GM23338 (cell line): ENCODE measurements at regions not wholly inside any gene's neighbourhood (a gene's known extent, or its start where the extent isn't known, plus 50 kb on each side); places are given as distances from the start of the nearest gene placed in this dataset.
"Not testable (repeated sequence)": the region's sequence is repeated elsewhere in the genome, so short reads cannot be mapped to it uniquely, and the experiment has no call there.

Experiments
- ATAC-seq: fragments of 200-7000 bp; cut with Tn5 transposase; 3 replicates; pipeline ENCODE4 v1.9.1; 2020
- DNase-seq: peaks from one replicate; pipeline ENCODE4 v3.0.0-alpha.2; 2015; ENCODE audit warnings: low spot score
- H2AFZ ChIP-seq: fragments of 200-600 bp; sonication (generic); 2 replicates; pipeline ENCODE4 v1.8.0; 2016; ENCODE audit warnings: antibody characterized with exemption, mild to moderate bottlenecking, moderate library complexity
- H3F3A ChIP-seq: fragments of 200-600 bp; sonication (generic); replicated peaks from 2 replicates; pipeline ENCODE4 v1.8.0; 2017; ENCODE audit warnings: antibody characterized with exemption, mixed run types, low read depth
- H3K27ac ChIP-seq: fragments of 200-600 bp; sonication (generic); 2 replicates; pipeline ENCODE4 v1.6.1; 2016; ENCODE audit warnings: low read depth
- H3K27me3 ChIP-seq: fragments of 200-600 bp; sonication (generic); 2 replicates; pipeline ENCODE4 v1.8.0; 2016; ENCODE audit warnings: mild to moderate bottlenecking, mixed run types, moderate library complexity; ENCODE audit not compliant: insufficient read depth
- H3K36me3 ChIP-seq: fragments of 200-600 bp; sonication (generic); 2 replicates; pipeline ENCODE4 v1.8.0; 2016; ENCODE audit warnings: mild to moderate bottlenecking; ENCODE audit not compliant: insufficient read depth
- H3K4me1 ChIP-seq: fragments of 200-600 bp; sonication (generic); 2 replicates; pipeline ENCODE4 v1.8.0; 2016; ENCODE audit warnings: mild to moderate bottlenecking, moderate library complexity; ENCODE audit not compliant: insufficient read depth
- H3K4me2 ChIP-seq: fragments of 200-600 bp; sonication (generic); 2 replicates; pipeline ENCODE4 v1.7.1; 2017; ENCODE audit warnings: mixed run types
- H3K4me3 ChIP-seq: fragments of 200-600 bp; sonication (generic); 2 replicates; pipeline ENCODE4 v1.6.1; 2016; ENCODE audit warnings: mixed run types
- H3K79me2 ChIP-seq: fragments of 200-600 bp; sonication (generic); replicated peaks from 2 replicates; pipeline ENCODE4 v1.8.0; 2017; ENCODE audit warnings: mild to moderate bottlenecking; ENCODE audit not compliant: insufficient read depth
- H3K9me2 ChIP-seq: fragments of 200-600 bp; sonication (generic); 2 replicates; pipeline ENCODE4 v1.8.0; 2017; ENCODE audit not compliant: insufficient read depth
- H4K20me1 ChIP-seq: fragments of 200-600 bp; sonication (generic); replicated peaks from 2 replicates; pipeline ENCODE4 v1.8.0; 2017; ENCODE audit warnings: mild to moderate bottlenecking; ENCODE audit not compliant: insufficient read depth
- H3K27ac Mint-ChIP-seq: 2 replicates; pipeline ENCODE4 v1.8.0; 2020; ENCODE audit warnings: inconsistent platforms, mild to moderate bottlenecking, moderate library complexity, mixed read lengths
- H3K27me3 Mint-ChIP-seq: 3 replicates; pipeline ENCODE4 v1.8.0; 2022; ENCODE audit warnings: low read depth, mild to moderate bottlenecking, moderate library complexity, mixed read lengths, inconsistent platforms; ENCODE audit not compliant: insufficient read depth, poor library complexity
- H3K36me3 Mint-ChIP-seq: 3 replicates; pipeline ENCODE4 v1.8.0; 2021; ENCODE audit warnings: low read depth, mild to moderate bottlenecking, inconsistent platforms, moderate library complexity, mixed read lengths
- H3K4me1 Mint-ChIP-seq: 3 replicates; pipeline ENCODE4 v1.8.0; 2020; ENCODE audit warnings: mild to moderate bottlenecking, inconsistent platforms, mixed read lengths
- H3K4me3 Mint-ChIP-seq: 3 replicates; pipeline ENCODE4 v1.8.0; 2021; ENCODE audit warnings: moderate library complexity, mild to moderate bottlenecking, inconsistent platforms, mixed read lengths
- H3K9me3 Mint-ChIP-seq: 3 replicates; pipeline ENCODE4 v1.8.0; 2020; ENCODE audit warnings: moderate library complexity, mild to moderate bottlenecking, inconsistent platforms, mixed read lengths
- CREB1 ChIP-seq: fragments of 250-450 bp; sonication (Bioruptor Pico); IDR thresholded peaks from 2 replicates; pipeline ENCODE4 v1.5.0; 2020; ENCODE audit warnings: low read depth, mild to moderate bottlenecking, moderate library complexity
- CTCF ChIP-seq, 2 experiments: fragments of 200-600 bp in 1 of 2; sonication (generic) in 1 of 2; conservative IDR thresholded peaks; 2 replicates each; pipeline versions ENCODE4 v1.5.1 to v1.6.1; 2016 to 2017; ENCODE audit warnings: antibody characterized with exemption in 2 of 2, low read depth in 2 of 2, mild to moderate bottlenecking in 2 of 2, moderate library complexity in 1 of 2
- ETS1 ChIP-seq: IDR thresholded peaks from 2 replicates; pipeline ENCODE4 v1.6.1; 2016; ENCODE audit warnings: antibody characterized with exemption
- EZH2 ChIP-seq: fragments of 200-600 bp; sonication (generic); IDR thresholded peaks from one replicate; pipeline ENCODE4 v1.8.0; 2017; ENCODE audit warnings: antibody characterized with exemption, mild to moderate bottlenecking, low read depth; ENCODE audit not compliant: unreplicated experiment
- EZH2phosphoT487 ChIP-seq: fragments of 200-600 bp; sonication (generic); IDR thresholded peaks from one replicate; pipeline ENCODE4 v1.8.1; 2018; ENCODE audit warnings: antibody characterized with exemption; ENCODE audit not compliant: unreplicated experiment
- JUNB ChIP-seq: IDR thresholded peaks from one replicate; pipeline ENCODE4 v1.6.1; 2016; ENCODE audit warnings: antibody characterized with exemption; ENCODE audit not compliant: unreplicated experiment
- NANOG ChIP-seq: IDR thresholded peaks from 2 replicates; pipeline ENCODE4 v1.6.1; 2016; ENCODE audit warnings: antibody characterized with exemption, borderline replicate concordance
- POLR2AphosphoS5 ChIP-seq: IDR thresholded peaks from 2 replicates; pipeline ENCODE4 v1.6.1; 2016; ENCODE audit warnings: antibody characterized with exemption, low read depth
- REST ChIP-seq: IDR thresholded peaks from one replicate; pipeline ENCODE4 v1.6.1; 2018; ENCODE audit warnings: antibody characterized with exemption; ENCODE audit not compliant: unreplicated experiment
- STAT1 ChIP-seq: IDR thresholded peaks from one replicate; pipeline ENCODE4 v1.6.1; 2016; ENCODE audit warnings: antibody characterized with exemption; ENCODE audit not compliant: unreplicated experiment
- ZNF114 ChIP-seq: fragments of 250-450 bp; sonication (Bioruptor Pico); IDR thresholded peaks from 2 replicates; pipeline ENCODE4 v1.5.0; 2020; ENCODE audit warnings: mild to moderate bottlenecking, moderate library complexity
- ZNF331 ChIP-seq: fragments of 250-450 bp; sonication (Bioruptor Pico); IDR thresholded peaks from 2 replicates; pipeline ENCODE4 v1.5.0; 2020; ENCODE audit warnings: low read depth, mild to moderate bottlenecking, moderate library complexity

- no peak for TF ChIP-seq CTCF (conservative IDR thresholded peaks at IDR 0.05; ENCODE audit: low read depth in 2 of 2)
Observed at GRCh38 chr7:53151496-53151895, 116.1 kb downstream of the POM121L12 start (continued).

- H3K27me3 ChIP-seq, H3K9me3 Mint-ChIP-seq, H3K4me2 ChIP-seq, ATAC-seq, H3K36me3 Mint-ChIP-seq, H3K27ac ChIP-seq, H3K36me3 ChIP-seq, H3K79me2 ChIP-seq, H3K27me3 Mint-ChIP-seq, H3K4me3 ChIP-seq, H3K4me3 Mint-ChIP-seq, H3F3A ChIP-seq, DNase-seq, H4K20me1 ChIP-seq, H3K27ac Mint-ChIP-seq, H3K4me1 Mint-ChIP-seq, H3K4me1 ChIP-seq, H2AFZ ChIP-seq: not testable (repeated sequence)
- peaks cover 19% of the 10 kb centered on the region for H3K9me2 ChIP-seq
Observed at GRCh38 chr7:53187184-53187583, 151.8 kb downstream of the POM121L12 start.

GRCh38 chr7:53191191-53191695, 155.8 kb downstream of the POM121L12 start:
- Histone ChIP-seq H2AFZ (peak overlapping the region; percentile 48; the same call in 1 of the 2 replicates), H3K9me2 (peaks cover 16% of the 10 kb centered on the region), H3K4me2 (no peak overlapping the region), H3K79me2 (no peaks in the 10 kb centered on the region), H3K27me3 (no peaks in the 10 kb centered on the region), H3F3A (no peaks in the 10 kb centered on the region), H3K27ac (no peak overlapping the region), H3K36me3 (no peaks in the 10 kb centered on the region), H3K4me1 (no peaks in the 10 kb centered on the region), H3K4me3 (no peak overlapping the region), H4K20me1 (no peaks in the 10 kb centered on the region)
- ATAC-seq (no peak), DNase-seq (no peak)
- Mint-ChIP-seq H3K4me3 (no peak overlapping the region), H3K9me3 (no peaks in the 10 kb centered on the region), H3K4me1 (peaks cover 2% of the 10 kb centered on the region; the same call in 1 of the 3 replicates), H3K27me3 (no peaks in the 10 kb centered on the region), H3K27ac (no peak overlapping the region), H3K36me3 (no peaks in the 10 kb centered on the region)
- TF ChIP-seq ETS1 (no peak), ZNF331 (CRISPR knock-in tag) (no peak), JUNB (no peak), EZH2phosphoT487 (no peak), REST (no peak), ZNF114 (CRISPR knock-in tag) (no peak), CTCF (conservative IDR thresholded peaks at IDR 0.05; ENCODE audit: low read depth in 2 of 2) (no peak), NANOG (no peak), EZH2 (no peak), STAT1 (no peak), CREB1 (CRISPR knock-in tag) (no peak), POLR2AphosphoS5 (no peak)
